ENCODE measurements at regions not wholly inside any gene's neighbourhood (a gene's known extent, or its start where the extent isn't known, plus 50 kb on each side); places are given as distances from the start of the nearest gene placed in this dataset.

- TF ChIP-seq, protein P1, sequence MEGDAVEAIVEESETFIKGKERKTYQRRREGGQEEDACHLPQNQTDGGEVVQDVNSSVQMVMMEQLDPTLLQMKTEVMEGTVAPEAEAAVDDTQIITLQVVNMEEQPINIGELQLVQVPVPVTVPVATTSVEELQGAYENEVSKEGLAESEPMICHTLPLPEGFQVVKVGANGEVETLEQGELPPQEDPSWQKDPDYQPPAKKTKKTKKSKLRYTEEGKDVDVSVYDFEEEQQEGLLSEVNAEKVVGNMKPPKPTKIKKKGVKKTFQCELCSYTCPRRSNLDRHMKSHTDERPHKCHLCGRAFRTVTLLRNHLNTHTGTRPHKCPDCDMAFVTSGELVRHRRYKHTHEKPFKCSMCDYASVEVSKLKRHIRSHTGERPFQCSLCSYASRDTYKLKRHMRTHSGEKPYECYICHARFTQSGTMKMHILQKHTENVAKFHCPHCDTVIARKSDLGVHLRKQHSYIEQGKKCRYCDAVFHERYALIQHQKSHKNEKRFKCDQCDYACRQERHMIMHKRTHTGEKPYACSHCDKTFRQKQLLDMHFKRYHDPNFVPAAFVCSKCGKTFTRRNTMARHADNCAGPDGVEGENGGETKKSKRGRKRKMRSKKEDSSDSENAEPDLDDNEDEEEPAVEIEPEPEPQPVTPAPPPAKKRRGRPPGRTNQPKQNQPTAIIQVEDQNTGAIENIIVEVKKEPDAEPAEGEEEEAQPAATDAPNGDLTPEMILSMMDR (conservative IDR thresholded peaks at IDR 0.05): no peak
- no peak for TF ChIP-seq EZH2 (IDR thresholded peaks at IDR 0.05; ENCODE audit: low read depth)
Observed at GRCh38 chr14:86311151-86311550, 781.2 kb downstream of the FLRT2 start.

Data from PC-9 (cell line).